ENCODE measurements at regions not wholly inside any gene's neighbourhood (a gene's known extent, or its start where the extent isn't known, plus 50 kb on each side); places are given as distances from the start of the nearest gene placed in this dataset.
"Not testable (repeated sequence)": the region's sequence is repeated elsewhere in the genome, so short reads cannot be mapped to it uniquely, and the experiment has no call there.

- not testable (repeated sequence) for TF ChIP-seq MYC (IDR thresholded peaks at IDR 0.05; ENCODE audit: low read depth, low read length); CTCF (IDR thresholded peaks at IDR 0.05; ENCODE audit: extremely low read depth in 1 of 2, insufficient read depth in 1 of 2, low read depth in 1 of 2, low read length in 2 of 2); POLR2AphosphoS5 (IDR thresholded peaks at IDR 0.05; ENCODE audit: insufficient read depth, low read depth, low read length); EZH2 (IDR thresholded peaks at IDR 0.05; ENCODE audit: borderline replicate concordance, low read depth, low read length, severe bottlenecking)
Observed at GRCh38 chr2:582289-582688, 94.9 kb downstream of the TMEM18 start.

Measured in endothelial cell of umbilical vein (primary cell).